SK-N-SH (cell line): ENCODE measurements at regions not wholly inside any gene's neighbourhood (a gene's known extent, or its start where the extent isn't known, plus 50 kb on each side); places are given as distances from the start of the nearest gene placed in this dataset.

Source experiments
- CHD2 ChIP-seq: fragments of 150-350 bp; IDR thresholded peaks from 2 replicates; pipeline ENCODE4 v1.6.1; 2018; ENCODE audit warnings: low read length; ENCODE audit not compliant: partially characterized antibody
- CTCF ChIP-seq: fragments of 200-600 bp; sonication (generic); IDR thresholded peaks from 2 replicates; pipeline ENCODE4 v1.6.1; 2017; ENCODE audit warnings: antibody characterized with exemption, mild to moderate bottlenecking, moderate library complexity
- EZH2phosphoT487 ChIP-seq: fragments of 200-600 bp; sonication (generic); IDR thresholded peaks from 2 replicates; pipeline ENCODE4 v1.6.1; 2017; ENCODE audit warnings: low read depth, mixed run types, mild to moderate bottlenecking, antibody characterized with exemption, moderate library complexity, borderline replicate concordance
- GABPA ChIP-seq: IDR thresholded peaks from 2 replicates; pipeline ENCODE4 v1.4.0; 2012; ENCODE audit warnings: low read depth, mild to moderate bottlenecking
- POLR2AphosphoS5 ChIP-seq: IDR thresholded peaks from 2 replicates; pipeline ENCODE4 v1.6.1; 2012; ENCODE audit warnings: low read depth, low read length
- RCOR1 ChIP-seq: fragments of 150-350 bp; IDR thresholded peaks from 2 replicates; pipeline ENCODE4 v1.6.1; 2017; ENCODE audit warnings: antibody characterized with exemption, low read length
- USF2 ChIP-seq: fragments of 150-350 bp; IDR thresholded peaks from 2 replicates; pipeline ENCODE4 v1.6.1; 2017; ENCODE audit warnings: antibody characterized with exemption, low read length, low read depth, borderline replicate concordance

GRCh38 chr4:127293496-127293895 is 339.3 kb upstream of the INTU start:
- TF ChIP-seq EZH2phosphoT487, result no peak
- TF ChIP-seq USF2, result no peak
- no peak for TF ChIP-seq RCOR1
- TF ChIP-seq CHD2, result no peak
- TF ChIP-seq CTCF, result no peak
- no peak for TF ChIP-seq POLR2AphosphoS5
- TF ChIP-seq GABPA, result no peak
